ENCODE measurements at regions not wholly inside any gene's neighbourhood (a gene's known extent, or its start where the extent isn't known, plus 50 kb on each side); places are given as distances from the start of the nearest gene placed in this dataset.

DNA sequence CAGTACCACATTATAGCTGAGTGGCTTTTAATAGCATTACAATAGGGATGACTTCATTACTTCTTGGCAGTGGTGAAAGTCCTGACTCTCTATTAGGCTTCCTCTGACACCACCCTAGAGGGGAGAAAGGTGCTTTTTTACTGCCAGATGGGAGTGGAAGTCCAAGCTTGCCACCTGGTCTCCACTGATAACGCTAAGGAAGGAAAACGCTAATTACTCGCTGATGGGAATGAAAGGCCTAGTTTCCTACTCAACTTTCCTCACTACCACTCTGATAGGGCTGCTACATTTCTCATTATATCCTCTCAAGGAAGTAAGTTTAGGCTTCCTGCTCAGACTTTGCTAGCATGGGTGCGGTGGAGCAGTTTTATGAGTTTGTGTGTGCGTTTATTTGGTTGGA lies 62.3 kb upstream of the PAGE3 start:
- Histone ChIP-seq H3K4me1 (no peaks in the 10 kb centered on the region), H3K9me3 (no peaks in the 10 kb centered on the region), H3K4me3 (no peak overlapping the region), H3K27me3 (no peaks in the 10 kb centered on the region), H3K27ac (no peak overlapping the region), H3K36me3 (no peaks in the 10 kb centered on the region)
- intact Hi-C loops (cut with DNase I; ENCODE audit: low total_unique reads) = no loop called here
- no peak for TF ChIP-seq POLR2A (IDR thresholded peaks at IDR 0.05)
- TF ChIP-seq, protein P1, sequence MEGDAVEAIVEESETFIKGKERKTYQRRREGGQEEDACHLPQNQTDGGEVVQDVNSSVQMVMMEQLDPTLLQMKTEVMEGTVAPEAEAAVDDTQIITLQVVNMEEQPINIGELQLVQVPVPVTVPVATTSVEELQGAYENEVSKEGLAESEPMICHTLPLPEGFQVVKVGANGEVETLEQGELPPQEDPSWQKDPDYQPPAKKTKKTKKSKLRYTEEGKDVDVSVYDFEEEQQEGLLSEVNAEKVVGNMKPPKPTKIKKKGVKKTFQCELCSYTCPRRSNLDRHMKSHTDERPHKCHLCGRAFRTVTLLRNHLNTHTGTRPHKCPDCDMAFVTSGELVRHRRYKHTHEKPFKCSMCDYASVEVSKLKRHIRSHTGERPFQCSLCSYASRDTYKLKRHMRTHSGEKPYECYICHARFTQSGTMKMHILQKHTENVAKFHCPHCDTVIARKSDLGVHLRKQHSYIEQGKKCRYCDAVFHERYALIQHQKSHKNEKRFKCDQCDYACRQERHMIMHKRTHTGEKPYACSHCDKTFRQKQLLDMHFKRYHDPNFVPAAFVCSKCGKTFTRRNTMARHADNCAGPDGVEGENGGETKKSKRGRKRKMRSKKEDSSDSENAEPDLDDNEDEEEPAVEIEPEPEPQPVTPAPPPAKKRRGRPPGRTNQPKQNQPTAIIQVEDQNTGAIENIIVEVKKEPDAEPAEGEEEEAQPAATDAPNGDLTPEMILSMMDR (IDR thresholded peaks at IDR 0.05) = no peak
- DNase-seq = peak in 1 of 2 donors; percentile 31

DNA sequence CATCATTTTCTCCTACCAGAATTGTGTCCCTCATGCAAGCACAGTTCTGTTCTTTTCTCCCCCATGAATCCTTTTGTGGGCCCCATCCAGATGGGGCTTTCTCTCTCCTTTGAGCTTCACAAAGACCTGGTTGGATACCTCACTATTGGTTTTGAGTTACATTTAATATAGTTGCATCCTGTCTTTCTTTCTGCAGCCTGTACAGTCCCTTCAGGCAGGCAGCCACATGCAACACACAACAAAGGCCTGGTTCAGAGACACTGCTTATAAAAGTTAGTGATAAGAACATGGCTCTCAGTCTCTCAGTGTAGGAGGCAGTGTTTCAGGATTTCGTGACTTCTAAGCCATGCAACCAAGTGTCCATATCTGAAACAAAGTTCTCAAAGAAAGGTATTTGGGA lies 70.6 kb upstream of the PAGE3 start:
- TF ChIP-seq, protein P1 (IDR thresholded peaks at IDR 0.05) = no peak
- no peak for TF ChIP-seq POLR2A (IDR thresholded peaks at IDR 0.05)
- intact Hi-C loops (cut with DNase I; ENCODE audit: low total_unique reads) = no loop called here
- no peaks in the 10 kb centered on the region for H3K36me3 ChIP-seq
- no peak for DNase-seq
- H3K4me1 ChIP-seq = no peaks in the 10 kb centered on the region
- no peak overlapping the region for H3K27ac ChIP-seq
- no peaks in the 10 kb centered on the region for H3K27me3 ChIP-seq
- H3K4me3 ChIP-seq = no peak overlapping the region
- no peaks in the 10 kb centered on the region for H3K9me3 ChIP-seq

DNA sequence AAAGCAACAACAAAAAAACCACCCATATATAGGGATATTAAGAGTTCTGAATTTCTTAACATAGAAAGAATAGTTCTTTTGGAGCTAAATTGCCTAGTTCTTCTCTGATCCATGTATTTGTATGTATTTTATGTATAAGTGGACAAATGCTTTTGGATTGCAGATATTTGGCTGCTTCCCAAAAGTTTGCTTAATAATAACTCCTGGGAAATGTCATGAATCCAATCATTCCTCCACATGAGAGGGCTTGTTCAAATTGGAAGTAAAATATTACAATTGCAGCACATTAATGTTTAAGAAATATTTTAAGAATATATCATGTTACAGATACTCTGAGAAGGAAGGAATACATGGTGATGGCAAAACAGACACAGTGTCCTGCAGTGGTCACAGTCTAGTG lies 71.5 kb upstream of the PAGE3 start:
- H3K9me3 ChIP-seq = no peaks in the 10 kb centered on the region
- no peaks in the 10 kb centered on the region for H3K36me3 ChIP-seq
- H3K4me1 ChIP-seq = no peaks in the 10 kb centered on the region
- DNase-seq = no peak
- no peak overlapping the region for H3K27ac ChIP-seq
- no peak overlapping the region for H3K4me3 ChIP-seq
- no peaks in the 10 kb centered on the region for H3K27me3 ChIP-seq
- intact Hi-C loops (cut with DNase I; ENCODE audit: low total_unique reads) = no loop called here
- TF ChIP-seq POLR2A (IDR thresholded peaks at IDR 0.05) = no peak
- TF ChIP-seq, protein P1 (IDR thresholded peaks at IDR 0.05) = no peak

DNA sequence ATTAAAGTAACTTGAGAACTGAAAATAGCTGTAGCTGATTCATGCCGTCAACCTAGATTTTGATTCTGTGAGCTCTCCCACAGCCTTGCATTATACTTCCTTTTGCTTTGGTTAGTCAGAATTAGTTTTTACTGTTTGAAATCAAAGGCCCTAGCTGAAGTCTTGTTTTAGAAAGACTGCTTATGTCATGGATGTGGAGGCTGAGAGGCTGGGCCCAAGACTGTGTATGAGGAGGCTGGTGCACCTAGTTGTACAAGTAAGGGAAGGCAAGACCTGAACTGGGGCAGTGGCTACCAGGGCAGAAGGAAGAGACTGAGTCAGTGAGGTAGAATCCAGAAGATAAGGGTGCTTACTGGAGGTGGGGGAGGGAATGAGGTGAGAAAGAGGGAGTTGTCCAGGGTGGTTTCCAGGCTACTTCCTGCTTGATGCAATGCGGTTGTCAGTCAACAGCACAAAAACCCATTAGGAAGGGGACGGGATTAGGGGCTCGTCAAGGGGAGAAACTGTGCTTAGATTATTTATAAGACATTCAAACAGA lies 76.2 kb upstream of the PAGE3 start:
- intact Hi-C loops (cut with DNase I; ENCODE audit: low total_unique reads) = no loop called here

More for the DNA sequence above, 76.2 kb upstream of the PAGE3 start:
- no peak overlapping the region for H3K4me3 ChIP-seq
- TF ChIP-seq, protein P1 (IDR thresholded peaks at IDR 0.05) = no peak
- no peak for TF ChIP-seq POLR2A (IDR thresholded peaks at IDR 0.05)
- no peak overlapping the region for H3K27ac ChIP-seq
- H3K27me3 ChIP-seq = no peaks in the 10 kb centered on the region
- no peaks in the 10 kb centered on the region for H3K4me1 ChIP-seq
- no peaks in the 10 kb centered on the region for H3K36me3 ChIP-seq
- no peak for DNase-seq
- no peaks in the 10 kb centered on the region for H3K9me3 ChIP-seq

Data from uterus (tissue), 3 donors.